Type B pancreatic cell (in vitro differentiated cells): ENCODE measurements at regions not wholly inside any gene's neighbourhood (a gene's known extent, or its start where the extent isn't known, plus 50 kb on each side); places are given as distances from the start of the nearest gene placed in this dataset.

ENCODE experiments used
- DNase-seq: peaks from one replicate; pipeline ENCODE4 v3.0.0; 2021; ENCODE audit warnings: mixed read lengths; ENCODE audit not compliant: unreplicated experiment; ENCODE audit errors: extremely low spot score
- H3K27ac Mint-ChIP-seq: 2 replicates; pipeline ENCODE4 v1.8.0; 2021; ENCODE audit warnings: mild to moderate bottlenecking, mixed read lengths
- H3K27me3 Mint-ChIP-seq: 2 replicates; pipeline ENCODE4 v1.8.0; 2021; ENCODE audit warnings: mixed read lengths
- H3K36me3 Mint-ChIP-seq: 2 replicates; pipeline ENCODE4 v1.8.0; 2021; ENCODE audit warnings: mixed read lengths
- H3K4me1 Mint-ChIP-seq: one replicate; pipeline ENCODE4 v1.8.0; 2021; ENCODE audit warnings: mixed read lengths; ENCODE audit not compliant: unreplicated experiment
- H3K4me3 Mint-ChIP-seq: 2 replicates; pipeline ENCODE4 v1.8.0; 2021; ENCODE audit warnings: mild to moderate bottlenecking, mixed read lengths
- H3K9me3 Mint-ChIP-seq: 2 replicates; pipeline ENCODE4 v1.8.0; 2021; ENCODE audit warnings: mixed read lengths
- CTCF ChIP-seq: fragments of 200-600 bp; sonication (generic); conservative IDR thresholded peaks from 2 replicates; pipeline ENCODE4 v1.5.0; 2021; ENCODE audit warnings: antibody characterized with exemption, mild to moderate bottlenecking

GRCh38 chr11:95302211-95302610 lies 71.2 kb upstream of the SESN3 start:
- Mint-ChIP-seq H3K9me3 (no peaks in the 10 kb centered on the region), H3K4me1 (peaks cover 36% of the 10 kb centered on the region), H3K27ac (no peak overlapping the region), H3K27me3 (peaks cover 6% of the 10 kb centered on the region), H3K4me3 (no peak overlapping the region), H3K36me3 (no peaks in the 10 kb centered on the region)
- no peak for TF ChIP-seq CTCF
- DNase-seq = no peak

GRCh38 chr11:95301474-95301873 lies 70.5 kb upstream of the SESN3 start:
- H3K4me1 Mint-ChIP-seq = peaks cover 42% of the 10 kb centered on the region
- H3K4me3 Mint-ChIP-seq = no peak overlapping the region
- H3K9me3 Mint-ChIP-seq = no peaks in the 10 kb centered on the region
- no peak for DNase-seq
- peaks cover 10% of the 10 kb centered on the region for H3K27me3 Mint-ChIP-seq
- no peak for TF ChIP-seq CTCF
- no peaks in the 10 kb centered on the region for H3K36me3 Mint-ChIP-seq
- no peak overlapping the region for H3K27ac Mint-ChIP-seq

GRCh38 chr11:95299078-95299679 lies 68.2 kb upstream of the SESN3 start:
- TF ChIP-seq CTCF = no peak
- H3K4me3 Mint-ChIP-seq = peak overlapping the region; percentile 46
- no peaks in the 10 kb centered on the region for H3K36me3 Mint-ChIP-seq
- H3K27ac Mint-ChIP-seq = peak overlapping the region; percentile 14
- H3K4me1 Mint-ChIP-seq = peaks cover 47% of the 10 kb centered on the region
- no peaks in the 10 kb centered on the region for H3K9me3 Mint-ChIP-seq
- no peak for DNase-seq
- peaks cover 10% of the 10 kb centered on the region for H3K27me3 Mint-ChIP-seq

GRCh38 chr11:95297680-95298452 lies 66.9 kb upstream of the SESN3 start:
- no peak overlapping the region for H3K4me3 Mint-ChIP-seq
- no peaks in the 10 kb centered on the region for H3K9me3 Mint-ChIP-seq
- peak overlapping the region; percentile 17 for H3K27ac Mint-ChIP-seq
- no peak for TF ChIP-seq CTCF
- H3K27me3 Mint-ChIP-seq = peaks cover 10% of the 10 kb centered on the region
- peaks cover 47% of the 10 kb centered on the region for H3K4me1 Mint-ChIP-seq
- H3K36me3 Mint-ChIP-seq = no peaks in the 10 kb centered on the region
- DNase-seq = no peak

- no peak for DNase-seq
- Mint-ChIP-seq H3K36me3 (no peaks in the 10 kb centered on the region), H3K4me3 (no peak overlapping the region), H3K27me3 (peaks cover 11% of the 10 kb centered on the region), H3K4me1 (peaks cover 49% of the 10 kb centered on the region), H3K27ac (no peak overlapping the region), H3K9me3 (no peaks in the 10 kb centered on the region)
- TF ChIP-seq CTCF = no peak
Measured at GRCh38 chr11:95296621-95297025, 65.6 kb upstream of the SESN3 start.
